ENCODE measurements at regions not wholly inside any gene's neighbourhood (a gene's known extent, or its start where the extent isn't known, plus 50 kb on each side); places are given as distances from the start of the nearest gene placed in this dataset.
"Not testable (repeated sequence)": the region's sequence is repeated elsewhere in the genome, so short reads cannot be mapped to it uniquely, and the experiment has no call there.

DNA sequence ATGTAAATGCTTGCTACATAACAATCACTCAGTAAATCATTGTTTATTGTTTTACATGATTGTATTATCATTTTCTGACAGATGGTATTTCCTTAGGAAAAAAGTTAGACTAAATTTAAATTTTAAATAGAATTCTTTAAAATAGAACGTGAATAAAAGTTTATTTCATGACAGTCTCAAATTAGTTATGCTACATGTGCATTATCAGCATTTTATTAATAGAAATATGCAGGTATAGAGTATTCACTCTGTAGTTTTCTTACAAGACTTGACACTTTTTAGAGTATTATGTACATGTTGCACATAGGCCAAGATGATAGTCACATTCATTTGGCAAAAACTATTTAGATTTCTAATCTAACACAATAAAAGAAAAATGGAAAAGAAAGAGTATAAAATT is 213.3 kb upstream of the SPRY1 start:
- CTCF ChIA-PET = interaction anchor here (0.6 kb wide), 1 partner anchor 49 kb away, joined by 3 read pairs; no protein-coding TSS in a partner anchor
- no peak for FAIRE-seq
- WGBS (ENCODE audit: missing lambda C conversion rate) = 92% methylated on average over 1 of the region's 1 CpG

DNA sequence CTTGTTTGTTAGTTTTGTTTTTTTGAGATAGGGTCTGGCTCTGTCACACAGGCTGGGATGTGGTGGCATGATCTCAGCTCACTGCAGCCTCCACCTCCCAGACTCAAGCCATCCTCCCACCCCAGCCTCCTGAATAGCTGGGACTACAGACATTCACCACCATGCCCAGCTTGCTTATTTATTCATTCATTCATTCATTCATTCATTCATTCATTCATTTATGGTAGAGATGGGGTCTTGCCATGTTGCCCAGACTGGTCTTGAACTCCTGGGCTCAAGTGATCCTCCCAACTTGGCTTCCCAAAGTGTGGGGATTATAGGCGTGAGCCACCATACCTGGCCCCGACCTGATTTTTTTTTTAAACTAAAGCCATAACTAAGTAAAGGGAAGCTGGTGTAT is 212.8 kb upstream of the SPRY1 start:
- H3K4me1 ChIP-seq; H3K4me3 ChIP-seq; ATAC-seq; FAIRE-seq; H3K9me3 ChIP-seq; DNase-seq (ENCODE audit: low read depth in 1 of 2, low spot score in 1 of 2); POLR2A ChIA-PET; H3K4me2 ChIP-seq; H3K27ac ChIP-seq; CTCF ChIA-PET: not testable (repeated sequence)
- WGBS (ENCODE audit: missing lambda C conversion rate) = 100% methylated on average over 2 of the region's 2 CpGs

More for the DNA sequence above, 213.3 kb upstream of the SPRY1 start:
- no peak overlapping the region for H3K27ac ChIP-seq
- no peak overlapping the region for H3K4me3 ChIP-seq
- TF ChIP-seq MYC (IDR thresholded peaks at IDR 0.05; ENCODE audit: borderline replicate concordance, low read length) (no peak), HEYL (CRISPR knock-in tag; IDR thresholded peaks at IDR 0.05) (no peak), MAFK (IDR thresholded peaks at IDR 0.05; ENCODE audit: partially characterized antibody) (peak; percentile 33)
- no peak overlapping the region for H3K4me2 ChIP-seq
- ATAC-seq = no peak
- no peak for DNase-seq (ENCODE audit: low read depth in 1 of 2, low spot score in 1 of 2)
- no peaks in the 10 kb centered on the region for H3K4me1 ChIP-seq
- POLR2A ChIA-PET = no interaction called here
- no peaks in the 10 kb centered on the region for H3K9me3 ChIP-seq

DNA sequence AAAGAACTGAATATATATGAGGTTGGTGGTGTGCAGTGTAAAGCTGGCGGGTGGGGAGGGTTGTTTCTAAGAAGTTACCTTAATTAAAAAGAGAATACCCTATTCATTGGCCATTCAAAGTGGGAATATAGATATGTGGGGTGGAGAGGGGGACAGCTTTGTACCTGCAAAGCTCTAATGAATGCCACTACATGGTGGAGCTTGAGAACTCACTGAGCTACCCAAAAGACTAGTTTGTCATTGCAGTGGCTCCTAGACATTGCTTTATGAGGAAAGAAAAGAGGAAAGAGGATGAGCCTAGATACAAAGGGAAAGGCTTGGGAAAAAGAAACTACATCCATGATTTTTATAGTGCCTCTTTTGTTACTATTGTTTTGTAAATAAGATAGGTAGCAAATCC is 209.9 kb upstream of the SPRY1 start:
- TF ChIP-seq POLR2A (IDR thresholded peaks at IDR 0.05; ENCODE audit: low read length) (no peak), RFX5 (IDR thresholded peaks at IDR 0.05) (no peak), HOXA7 (CRISPR knock-in tag; IDR thresholded peaks at IDR 0.05) (no peak), NPAS2 (CRISPR knock-in tag; IDR thresholded peaks at IDR 0.05; ENCODE audit: borderline replicate concordance) (no peak), NFE2L2 (conservative IDR thresholded peaks at IDR 0.05; ENCODE audit: low read length) (no peak), ZC3H11A (IDR thresholded peaks at IDR 0.05) (no peak), NR3C1 (IDR thresholded peaks at IDR 0.05) (no peak), RNF2 (IDR thresholded peaks at IDR 0.05; ENCODE audit: borderline replicate concordance, low read depth) (no peak), RAD21 (conservative IDR thresholded peaks at IDR 0.05 in 1 of 2, IDR thresholded peaks at IDR 0.05 in 1 of 2) (no peak), JUNB (IDR thresholded peaks at IDR 0.05) (no peak), ZFP36 (IDR thresholded peaks at IDR 0.05; ENCODE audit: borderline replicate concordance, partially characterized antibody) (no peak), HDAC2 (IDR thresholded peaks at IDR 0.05) (no peak)
- TF ChIP-seq, protein P1, sequence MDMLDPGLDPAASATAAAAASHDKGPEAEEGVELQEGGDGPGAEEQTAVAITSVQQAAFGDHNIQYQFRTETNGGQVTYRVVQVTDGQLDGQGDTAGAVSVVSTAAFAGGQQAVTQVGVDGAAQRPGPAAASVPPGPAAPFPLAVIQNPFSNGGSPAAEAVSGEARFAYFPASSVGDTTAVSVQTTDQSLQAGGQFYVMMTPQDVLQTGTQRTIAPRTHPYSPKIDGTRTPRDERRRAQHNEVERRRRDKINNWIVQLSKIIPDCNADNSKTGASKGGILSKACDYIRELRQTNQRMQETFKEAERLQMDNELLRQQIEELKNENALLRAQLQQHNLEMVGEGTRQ (IDR thresholded peaks at IDR 0.05) = no peak
- TF ChIP-seq, protein P2, sequence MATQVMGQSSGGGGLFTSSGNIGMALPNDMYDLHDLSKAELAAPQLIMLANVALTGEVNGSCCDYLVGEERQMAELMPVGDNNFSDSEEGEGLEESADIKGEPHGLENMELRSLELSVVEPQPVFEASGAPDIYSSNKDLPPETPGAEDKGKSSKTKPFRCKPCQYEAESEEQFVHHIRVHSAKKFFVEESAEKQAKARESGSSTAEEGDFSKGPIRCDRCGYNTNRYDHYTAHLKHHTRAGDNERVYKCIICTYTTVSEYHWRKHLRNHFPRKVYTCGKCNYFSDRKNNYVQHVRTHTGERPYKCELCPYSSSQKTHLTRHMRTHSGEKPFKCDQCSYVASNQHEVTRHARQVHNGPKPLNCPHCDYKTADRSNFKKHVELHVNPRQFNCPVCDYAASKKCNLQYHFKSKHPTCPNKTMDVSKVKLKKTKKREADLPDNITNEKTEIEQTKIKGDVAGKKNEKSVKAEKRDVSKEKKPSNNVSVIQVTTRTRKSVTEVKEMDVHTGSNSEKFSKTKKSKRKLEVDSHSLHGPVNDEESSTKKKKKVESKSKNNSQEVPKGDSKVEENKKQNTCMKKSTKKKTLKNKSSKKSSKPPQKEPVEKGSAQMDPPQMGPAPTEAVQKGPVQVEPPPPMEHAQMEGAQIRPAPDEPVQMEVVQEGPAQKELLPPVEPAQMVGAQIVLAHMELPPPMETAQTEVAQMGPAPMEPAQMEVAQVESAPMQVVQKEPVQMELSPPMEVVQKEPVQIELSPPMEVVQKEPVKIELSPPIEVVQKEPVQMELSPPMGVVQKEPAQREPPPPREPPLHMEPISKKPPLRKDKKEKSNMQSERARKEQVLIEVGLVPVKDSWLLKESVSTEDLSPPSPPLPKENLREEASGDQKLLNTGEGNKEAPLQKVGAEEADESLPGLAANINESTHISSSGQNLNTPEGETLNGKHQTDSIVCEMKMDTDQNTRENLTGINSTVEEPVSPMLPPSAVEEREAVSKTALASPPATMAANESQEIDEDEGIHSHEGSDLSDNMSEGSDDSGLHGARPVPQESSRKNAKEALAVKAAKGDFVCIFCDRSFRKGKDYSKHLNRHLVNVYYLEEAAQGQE (IDR thresholded peaks at IDR 0.05) = no peak
- WGBS (ENCODE audit: missing lambda C conversion rate) = 91% methylated on average over 1 of the region's 1 CpG
- FAIRE-seq = no peak
- no peaks in the 10 kb centered on the region for H3K4me1 ChIP-seq
- no peaks in the 10 kb centered on the region for H3K9me3 ChIP-seq
- DNase-seq (ENCODE audit: low read depth in 1 of 2, low spot score in 1 of 2) = no peak
- ChIA-PET CTCF (no interaction called here), POLR2A (no interaction called here)
- no peak overlapping the region for H3K4me2 ChIP-seq
- no peak overlapping the region for H3K27ac ChIP-seq
- H3K4me3 ChIP-seq = no peak overlapping the region
- no peak for ATAC-seq

DNA sequence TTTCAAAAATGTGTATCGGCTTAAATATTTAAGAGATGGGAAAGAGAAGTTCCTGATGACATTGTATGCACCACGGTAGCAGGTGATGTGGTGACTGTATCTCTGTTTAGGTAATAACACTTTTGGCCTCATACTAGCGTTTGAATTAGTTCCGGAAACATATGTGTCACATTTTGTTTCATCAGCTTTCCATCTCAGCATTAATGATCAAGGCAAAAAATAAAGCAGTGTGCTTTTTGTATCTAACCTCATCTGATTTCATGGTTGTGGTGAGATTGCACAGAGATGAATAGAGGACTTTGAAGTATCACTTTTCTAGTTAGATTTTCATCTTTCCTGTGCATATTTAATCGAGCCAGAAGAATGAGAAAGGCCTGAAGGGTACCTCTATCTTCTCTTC is 206.4 kb upstream of the SPRY1 start:
- 88% methylated on average over 5 of the region's 5 CpGs for whole genome bisulfite sequencing (ENCODE audit: missing lambda C conversion rate)

More for the DNA sequence above, 206.4 kb upstream of the SPRY1 start:
- H3K4me3 ChIP-seq = no peak overlapping the region
- H3K4me1 ChIP-seq = no peaks in the 10 kb centered on the region
- POLR2A ChIA-PET = no interaction called here
- H3K27ac ChIP-seq = no peak overlapping the region
- ATAC-seq (no peak), DNase-seq (ENCODE audit: low read depth in 1 of 2, low spot score in 1 of 2) (no peak), FAIRE-seq (no peak)
- no peak overlapping the region for H3K4me2 ChIP-seq
- CTCF ChIA-PET = no interaction called here
- TF ChIP-seq ZFP36 (IDR thresholded peaks at IDR 0.05; ENCODE audit: borderline replicate concordance, partially characterized antibody) (no peak), PHF8 (IDR thresholded peaks at IDR 0.05; ENCODE audit: borderline replicate concordance, low read depth) (no peak), ESRRA (IDR thresholded peaks at IDR 0.05; ENCODE audit: borderline replicate concordance, low read length) (no peak)
- TF ChIP-seq, protein P3, sequence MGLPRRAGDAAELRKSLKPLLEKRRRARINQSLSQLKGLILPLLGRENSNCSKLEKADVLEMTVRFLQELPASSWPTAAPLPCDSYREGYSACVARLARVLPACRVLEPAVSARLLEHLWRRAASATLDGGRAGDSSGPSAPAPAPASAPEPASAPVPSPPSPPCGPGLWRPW (IDR thresholded peaks at IDR 0.05) = no peak
- no peaks in the 10 kb centered on the region for H3K9me3 ChIP-seq
